ENCODE measurements at regions not wholly inside any gene's neighbourhood (a gene's known extent, or its start where the extent isn't known, plus 50 kb on each side); places are given as distances from the start of the nearest gene placed in this dataset.

DNA sequence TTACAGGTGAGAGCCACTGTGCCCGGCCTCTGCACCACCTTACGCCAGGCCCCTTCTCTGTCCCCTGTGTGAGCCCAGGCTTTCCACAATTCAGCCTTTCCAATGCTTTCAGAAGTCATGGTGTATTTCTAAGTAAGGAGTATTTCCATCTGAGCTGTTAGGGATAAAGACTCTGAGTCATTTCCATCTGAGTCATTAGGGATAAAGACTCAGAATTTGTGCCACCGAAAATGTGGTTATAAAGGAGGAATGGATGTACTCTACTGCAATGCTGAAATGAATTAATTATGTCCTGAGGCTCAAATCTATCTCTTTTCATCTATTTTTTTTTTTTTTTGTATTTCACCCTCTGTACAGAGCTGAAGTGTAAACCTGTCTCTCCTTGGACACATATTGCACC is 84.0 kb downstream of the GATA3 start:
- no peak for DNase-seq (ENCODE audit: low spot score)
- TF ChIP-seq, protein P1, sequence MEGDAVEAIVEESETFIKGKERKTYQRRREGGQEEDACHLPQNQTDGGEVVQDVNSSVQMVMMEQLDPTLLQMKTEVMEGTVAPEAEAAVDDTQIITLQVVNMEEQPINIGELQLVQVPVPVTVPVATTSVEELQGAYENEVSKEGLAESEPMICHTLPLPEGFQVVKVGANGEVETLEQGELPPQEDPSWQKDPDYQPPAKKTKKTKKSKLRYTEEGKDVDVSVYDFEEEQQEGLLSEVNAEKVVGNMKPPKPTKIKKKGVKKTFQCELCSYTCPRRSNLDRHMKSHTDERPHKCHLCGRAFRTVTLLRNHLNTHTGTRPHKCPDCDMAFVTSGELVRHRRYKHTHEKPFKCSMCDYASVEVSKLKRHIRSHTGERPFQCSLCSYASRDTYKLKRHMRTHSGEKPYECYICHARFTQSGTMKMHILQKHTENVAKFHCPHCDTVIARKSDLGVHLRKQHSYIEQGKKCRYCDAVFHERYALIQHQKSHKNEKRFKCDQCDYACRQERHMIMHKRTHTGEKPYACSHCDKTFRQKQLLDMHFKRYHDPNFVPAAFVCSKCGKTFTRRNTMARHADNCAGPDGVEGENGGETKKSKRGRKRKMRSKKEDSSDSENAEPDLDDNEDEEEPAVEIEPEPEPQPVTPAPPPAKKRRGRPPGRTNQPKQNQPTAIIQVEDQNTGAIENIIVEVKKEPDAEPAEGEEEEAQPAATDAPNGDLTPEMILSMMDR (IDR thresholded peaks at IDR 0.05; ENCODE audit: extremely low read depth, missing control alignments) = no peak

DNA sequence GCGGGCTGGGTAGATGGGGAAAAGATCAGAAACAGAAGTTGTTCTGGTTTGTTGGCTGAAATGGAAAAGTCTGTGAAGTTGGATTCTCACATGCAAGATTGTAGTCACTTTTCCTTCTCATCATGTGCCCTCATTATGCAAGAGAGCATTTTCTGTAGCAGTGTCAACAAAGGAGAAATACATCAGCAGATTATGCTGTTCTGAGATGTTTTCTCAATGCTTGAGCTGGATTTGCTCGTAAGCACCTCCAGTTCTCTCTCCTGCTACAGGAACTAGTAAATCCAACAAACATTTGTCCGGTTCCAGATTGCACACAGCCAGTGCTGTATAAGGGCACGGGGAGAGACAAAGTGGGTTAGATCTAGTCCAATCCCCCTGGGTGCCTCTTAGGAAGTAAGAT is 90.0 kb downstream of the GATA3 start:
- TF ChIP-seq, protein P1 (IDR thresholded peaks at IDR 0.05; ENCODE audit: extremely low read depth, missing control alignments) = no peak
- DNase-seq (ENCODE audit: low spot score) = no peak

DNA sequence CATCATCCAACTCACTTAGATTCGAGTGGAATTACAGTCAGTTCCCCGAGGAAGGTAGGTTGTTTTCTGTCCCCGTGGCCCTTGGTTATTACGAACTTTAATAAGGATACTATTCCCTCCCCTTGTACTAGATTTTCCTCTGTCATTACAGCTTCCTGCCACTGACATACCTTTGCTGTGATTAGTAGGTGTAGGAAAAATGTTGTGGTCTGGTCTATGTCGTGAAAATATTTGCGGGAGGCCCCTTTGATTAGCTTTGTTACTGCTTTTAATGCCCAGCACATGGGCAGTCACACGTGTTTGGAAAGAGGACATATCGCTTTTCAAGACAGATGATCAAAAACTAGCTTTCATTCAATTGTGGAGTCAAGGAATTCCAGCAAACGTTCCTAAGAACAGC is 92.2 kb downstream of the GATA3 start:
- TF ChIP-seq, protein P1 (IDR thresholded peaks at IDR 0.05; ENCODE audit: extremely low read depth, missing control alignments) = no peak
- no peak for DNase-seq (ENCODE audit: low spot score)

DNA sequence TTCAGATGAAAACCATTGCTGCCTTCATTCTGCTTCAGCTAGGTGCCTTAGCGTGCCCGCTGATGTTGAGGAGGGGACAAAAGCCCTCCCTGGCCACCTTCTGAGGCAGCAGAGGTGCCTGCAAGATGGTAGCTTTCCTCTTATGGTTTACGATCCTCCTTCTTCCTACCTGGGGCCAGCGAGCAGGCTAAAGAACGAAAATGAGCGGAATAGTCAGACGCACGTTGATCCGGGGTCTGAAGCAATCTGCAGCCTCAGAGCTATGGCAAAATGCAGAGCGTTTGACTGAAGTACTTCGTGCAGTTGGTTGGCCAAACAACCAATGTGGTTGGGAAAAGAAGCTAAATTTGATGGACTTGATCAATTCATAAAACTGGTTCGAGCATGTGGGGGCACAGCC is 95.5 kb downstream of the GATA3 start:
- DNase-seq (ENCODE audit: low spot score) = no peak
- TF ChIP-seq, protein P1 (IDR thresholded peaks at IDR 0.05; ENCODE audit: extremely low read depth, missing control alignments) = no peak

DNA sequence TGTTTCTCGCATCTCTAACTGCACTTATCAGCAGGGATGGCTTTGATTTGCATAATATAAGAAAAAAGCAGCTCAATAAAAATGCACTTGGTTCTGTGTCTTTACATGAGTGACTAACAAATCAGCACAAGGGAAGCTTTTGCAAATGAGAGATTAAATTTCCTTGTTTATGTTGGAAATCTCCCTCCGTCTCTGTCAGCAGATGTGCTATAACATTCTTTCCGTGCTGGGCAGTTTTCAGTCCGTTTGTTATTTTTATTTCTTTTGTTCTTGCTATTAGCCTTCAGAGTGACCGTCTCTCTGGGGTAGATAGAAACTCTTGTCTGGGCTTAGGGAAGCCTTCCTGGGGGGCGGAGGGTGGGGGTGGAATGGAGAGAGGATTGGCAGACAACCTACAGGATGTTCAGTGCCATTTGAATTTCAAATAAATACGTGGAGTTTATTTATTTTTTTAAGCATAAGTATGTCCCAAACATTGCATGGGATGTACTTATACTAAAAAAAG is 96.0 kb downstream of the GATA3 start:
- TF ChIP-seq, protein P1 (IDR thresholded peaks at IDR 0.05; ENCODE audit: extremely low read depth, missing control alignments) = no peak
- no peak for DNase-seq (ENCODE audit: low spot score)

DNA sequence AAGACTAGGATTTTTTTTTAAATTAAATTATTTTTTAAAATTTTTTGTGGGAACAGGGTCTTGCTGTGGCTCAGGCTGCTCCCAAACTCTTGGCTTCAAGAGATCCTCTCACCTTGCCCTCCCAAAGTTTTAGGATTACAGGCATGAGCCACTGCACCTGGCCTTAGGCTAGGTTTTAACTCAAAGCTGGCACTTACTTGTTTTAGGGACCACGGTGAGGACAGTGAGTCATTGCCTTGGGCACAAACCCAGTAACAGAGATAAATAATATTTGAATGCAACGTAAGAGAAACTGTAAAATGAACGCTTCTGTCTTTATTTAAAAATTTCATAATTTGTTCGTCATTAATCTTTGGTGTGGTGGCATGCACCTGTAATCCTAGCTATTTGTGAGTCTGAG is 96.6 kb downstream of the GATA3 start:
- TF ChIP-seq, protein P1 (IDR thresholded peaks at IDR 0.05; ENCODE audit: extremely low read depth, missing control alignments) = no peak
- no peak for DNase-seq (ENCODE audit: low spot score)

DNA sequence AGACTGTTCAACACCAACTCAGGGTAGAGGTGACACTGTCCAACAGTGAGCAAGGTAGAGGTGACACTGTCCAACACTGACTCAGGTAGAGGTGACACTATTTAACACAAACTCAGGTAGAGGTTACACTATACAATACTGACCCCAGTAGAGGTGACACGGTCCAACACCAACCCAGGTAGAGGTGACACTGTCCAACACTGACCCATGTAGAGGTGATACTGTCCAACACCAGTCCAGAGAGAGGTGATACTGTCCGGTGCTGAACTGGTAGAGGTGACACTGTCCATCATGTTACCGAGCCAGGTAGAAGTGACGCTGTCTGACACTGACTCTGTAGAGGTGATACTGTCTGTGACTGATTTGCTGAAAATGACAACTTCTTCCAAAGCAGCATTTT is 102.4 kb downstream of the GATA3 start:
- DNase-seq (ENCODE audit: low spot score) = no peak
- TF ChIP-seq, protein P1 (IDR thresholded peaks at IDR 0.05; ENCODE audit: extremely low read depth, missing control alignments) = no peak

Data from GM20000 (cell line).